Pancreas (tissue), 10 donors: ENCODE measurements at regions not wholly inside any gene's neighbourhood (a gene's known extent, or its start where the extent isn't known, plus 50 kb on each side); places are given as distances from the start of the nearest gene placed in this dataset.

ENCODE experiments used
- ATAC-seq, 4 donors: fragments of 200-7000 bp; cut with Tn5 transposase; one replicate each; pipeline versions ENCODE4 v1.8.0 to v1.9.1; 2020; ENCODE audit warnings: mild to moderate bottlenecking in 4 of 4, moderate library complexity in 4 of 4
- DNase-seq, 6 donors: peaks; one replicate each; pipeline ENCODE4 v3.0.0-alpha.2; 2020
- FAIRE-seq: peaks from 2 replicates; lab custom pipeline; 2012; peaks lifted over from hg19 to GRCh38; lab: Jason Lieb, UNC
- H3K27ac ChIP-seq, 4 donors: fragments of 200-600 bp; sonication (generic); 1 replicate in 3 of 4; 2 replicates in 1 of 4; pipeline versions ENCODE4 v1.5.0 to v1.8.0; 2020
- H3K27me3 ChIP-seq, 4 donors: fragments of 200-600 bp; one replicate each; pipeline ENCODE4 v1.8.0; 2021
- H3K36me3 ChIP-seq, 3 donors: fragments of 200-600 bp; sonication (generic) in 1 of 3; one replicate each; pipeline versions ENCODE4 v1.5.0 to v1.8.0; 2020 to 2021
- H3K4me1 ChIP-seq, 3 donors: fragments of 200-600 bp; one replicate each; pipeline ENCODE4 v1.8.0; 2021
- H3K4me3 ChIP-seq, 4 donors: fragments of 200-600 bp; sonication (generic) in 2 of 4; one replicate each; pipeline versions ENCODE4 v1.5.0 to v1.8.0; 2020 to 2021
- H3K9me3 ChIP-seq, 4 donors: fragments of 200-600 bp; one replicate each; pipeline ENCODE4 v1.8.0; 2021
- CTCF ChIP-seq, 4 donors: fragments of 200-600 bp; sonication (generic) in 3 of 4; IDR thresholded peaks; one replicate each; pipeline versions ENCODE4 v1.5.0 to v1.8.0; 2021; ENCODE audit warnings: antibody characterized with exemption in 4 of 4
- WGBS, 2 donors: extraction: QIAGEN DNeasy Blood & Tissue Kit; methylation state at CpG; one replicate each; pipeline ENCODE4 v1.1.7; 2013; 5-methylcytosine and 5-hydroxymethylcytosine counted together
- intact Hi-C, 3 donors: fragments of 100-400 bp; cut with DNase I; formaldehyde crosslinking; loops; one replicate each; pipeline versions ENCODE4 v1.11.1 to v1.14.2; 2022
- donor health status: healthy with polysubstance abuse.
- donor health status: DM: no; HTN: no; CAD: no; lungs with moderate emphysema.
- donor health status: DM: no; HTN: no; CAD: no.
- donor health status: control.
- donor health status: control.
- donor health status: Bipolar disorder and iron deficiency.
- donor health status: DM: yes; HTN: yes; CAD: no.
- donor health status: DM: no; HTN: no; CAD: no.
- donor health status: DM: no; HTN: no; CAD: no.
- donor health status: DM: yes; HTN: yes; CAD: no.

DNA sequence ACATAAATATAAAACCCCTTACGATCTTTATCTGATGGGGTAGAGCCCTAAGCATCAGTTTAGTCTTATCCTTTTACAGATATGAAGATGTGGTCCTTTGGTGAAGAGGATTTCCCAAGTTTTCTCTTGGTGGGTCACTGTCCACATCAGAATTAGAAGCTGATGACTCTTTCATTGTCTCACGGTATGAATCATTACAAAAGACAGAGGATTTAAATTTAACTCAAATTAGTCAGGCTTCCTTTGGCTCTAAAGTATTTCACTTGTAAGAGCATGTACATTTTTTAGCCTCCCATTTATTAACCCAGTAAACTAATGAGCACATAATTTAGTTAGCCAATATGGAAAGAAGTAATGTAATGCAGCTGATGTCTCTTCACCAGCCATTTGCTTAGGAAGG lies 49.9 kb upstream of the TMEM26 start:
- ATAC-seq (no peak), FAIRE-seq (no peak), DNase-seq (no peak)
- no peaks in the 10 kb centered on the region for H3K36me3 ChIP-seq
- H3K4me1 ChIP-seq: no peaks in the 10 kb centered on the region
- WGBS, 2 donors: 52 to 62% methylated on average over 2 of the region's 2 CpGs
- no peak overlapping the region for H3K27ac ChIP-seq
- intact Hi-C loops: no loop called here
- no peak for TF ChIP-seq CTCF (IDR thresholded peaks at IDR 0.05)
- no peaks in the 10 kb centered on the region for H3K27me3 ChIP-seq
- H3K4me3 ChIP-seq: no peak overlapping the region
- H3K9me3 ChIP-seq: no peaks in the 10 kb centered on the region
